OCI-LY1 (cell line): ENCODE measurements at regions not wholly inside any gene's neighbourhood (a gene's known extent, or its start where the extent isn't known, plus 50 kb on each side); places are given as distances from the start of the nearest gene placed in this dataset.

Experiments used
- H2AFZ ChIP-seq: fragments of 200-600 bp; sonication (generic), shearing (Covaris generic); 2 replicates; pipeline ENCODE4 v1.6.0; 2014; ENCODE audit warnings: antibody characterized with exemption, mild to moderate bottlenecking, low read length
- H3F3A ChIP-seq: fragments of 200-600 bp; sonication (generic), shearing (Covaris generic); 2 replicates; pipeline ENCODE4 v1.6.0; 2014; ENCODE audit warnings: mild to moderate bottlenecking, antibody characterized with exemption, low read length, moderate library complexity; ENCODE audit not compliant: insufficient read depth
- H3K27ac ChIP-seq: fragments of 200-600 bp; sonication (generic); 2 replicates; pipeline ENCODE4 v1.5.1; 2014; ENCODE audit warnings: low read length, mixed run types, mild to moderate bottlenecking, low read depth; ENCODE audit not compliant: poor library complexity, severe bottlenecking
- H3K27me3 ChIP-seq: fragments of 200-600 bp; sonication (generic); 2 replicates; pipeline ENCODE4 v1.6.0; 2014; ENCODE audit warnings: antibody characterized with exemption, mild to moderate bottlenecking, low read length, moderate library complexity; ENCODE audit not compliant: insufficient read depth
- H3K36me3 ChIP-seq: fragments of 200-600 bp; sonication (generic); 2 replicates; pipeline ENCODE4 v1.6.1; 2014; ENCODE audit warnings: mild to moderate bottlenecking, antibody characterized with exemption, low read length, moderate library complexity, mixed read lengths; ENCODE audit not compliant: insufficient read depth
- H3K4me1 ChIP-seq: fragments of 200-600 bp; sonication (generic); 2 replicates; pipeline ENCODE4 v1.5.1; 2014; ENCODE audit warnings: mild to moderate bottlenecking, low read length, moderate library complexity; ENCODE audit not compliant: insufficient read depth, severe bottlenecking
- H3K4me2 ChIP-seq: fragments of 200-600 bp; sonication (generic), shearing (Covaris generic); 2 replicates; pipeline ENCODE4 v1.6.1; 2014; ENCODE audit warnings: low read length
- H3K4me3 ChIP-seq: fragments of 200-600 bp; sonication (generic); 2 replicates; pipeline ENCODE4 v1.5.1; 2014; ENCODE audit warnings: low read length, low read depth, mild to moderate bottlenecking, mixed read lengths; ENCODE audit not compliant: poor library complexity, severe bottlenecking
- H3K79me2 ChIP-seq: fragments of 200-600 bp; shearing (Covaris generic); 2 replicates; pipeline ENCODE4 v1.6.1; 2016; ENCODE audit warnings: mixed run types, low read length, mixed read lengths; ENCODE audit not compliant: insufficient read depth
- H3K9ac ChIP-seq: fragments of 200-600 bp; sonication (generic), shearing (Covaris generic); 2 replicates; pipeline ENCODE4 v1.6.1; 2014; ENCODE audit warnings: mild to moderate bottlenecking, low read length, mixed read lengths
- H3K9me2 ChIP-seq: fragments of 200-600 bp; sonication (generic), shearing (Covaris generic); 2 replicates; pipeline ENCODE4 v1.6.1; 2014; ENCODE audit warnings: low read depth, mild to moderate bottlenecking, low read length, mixed read lengths
- H3K9me3 ChIP-seq: fragments of 200-600 bp; shearing (Covaris generic); 2 replicates; pipeline ENCODE4 v1.6.1; 2014; ENCODE audit warnings: low read length, mixed read lengths
- H4K20me1 ChIP-seq: fragments of 200-600 bp; sonication (generic), shearing (Covaris generic); 2 replicates; pipeline ENCODE4 v1.6.0; 2016; ENCODE audit warnings: mild to moderate bottlenecking, low read length; ENCODE audit not compliant: insufficient read depth
- EZH2 ChIP-seq: fragments of 200-600 bp; sonication (generic), shearing (Covaris generic); IDR thresholded peaks from 2 replicates; pipeline ENCODE4 v1.8.0; 2017; ENCODE audit warnings: borderline replicate concordance, mixed run types, mild to moderate bottlenecking, antibody characterized with exemption, low read length, moderate library complexity, mixed read lengths
- TF ChIP-seq, protein P1 (sequence below): fragments of 200-600 bp; sonication (generic), shearing (Covaris generic); IDR thresholded peaks from 2 replicates; pipeline ENCODE4 v1.5.1; 2017; ENCODE audit warnings: mild to moderate bottlenecking, antibody characterized with exemption, low read length, moderate library complexity, mixed read lengths

- Histone ChIP-seq H3K9me2 (no peaks in the 10 kb centered on the region), H3K4me2 (no peak overlapping the region), H3K27ac (no peak overlapping the region), H3K9me3 (no peaks in the 10 kb centered on the region), H3K36me3 (no peaks in the 10 kb centered on the region), H3K4me1 (peaks cover 11% of the 10 kb centered on the region), H2AFZ (no peak overlapping the region), H3K27me3 (peaks cover 2% of the 10 kb centered on the region; the same call in 1 of the 2 replicates), H3K9ac (no peak overlapping the region), H3K4me3 (no peak overlapping the region), H3K79me2 (no peaks in the 10 kb centered on the region), H3F3A (no peaks in the 10 kb centered on the region), H4K20me1 (no peaks in the 10 kb centered on the region)
- TF ChIP-seq EZH2, result no peak
- TF ChIP-seq, protein P1, sequence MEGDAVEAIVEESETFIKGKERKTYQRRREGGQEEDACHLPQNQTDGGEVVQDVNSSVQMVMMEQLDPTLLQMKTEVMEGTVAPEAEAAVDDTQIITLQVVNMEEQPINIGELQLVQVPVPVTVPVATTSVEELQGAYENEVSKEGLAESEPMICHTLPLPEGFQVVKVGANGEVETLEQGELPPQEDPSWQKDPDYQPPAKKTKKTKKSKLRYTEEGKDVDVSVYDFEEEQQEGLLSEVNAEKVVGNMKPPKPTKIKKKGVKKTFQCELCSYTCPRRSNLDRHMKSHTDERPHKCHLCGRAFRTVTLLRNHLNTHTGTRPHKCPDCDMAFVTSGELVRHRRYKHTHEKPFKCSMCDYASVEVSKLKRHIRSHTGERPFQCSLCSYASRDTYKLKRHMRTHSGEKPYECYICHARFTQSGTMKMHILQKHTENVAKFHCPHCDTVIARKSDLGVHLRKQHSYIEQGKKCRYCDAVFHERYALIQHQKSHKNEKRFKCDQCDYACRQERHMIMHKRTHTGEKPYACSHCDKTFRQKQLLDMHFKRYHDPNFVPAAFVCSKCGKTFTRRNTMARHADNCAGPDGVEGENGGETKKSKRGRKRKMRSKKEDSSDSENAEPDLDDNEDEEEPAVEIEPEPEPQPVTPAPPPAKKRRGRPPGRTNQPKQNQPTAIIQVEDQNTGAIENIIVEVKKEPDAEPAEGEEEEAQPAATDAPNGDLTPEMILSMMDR, result no peak
Measured at GRCh38 chr3:72256716-72257115, 471.8 kb upstream of the PROK2 start.

GRCh38 chr3:72255791-72256559 lies 471.0 kb upstream of the PROK2 start:
- Histone ChIP-seq H3K9ac (no peak overlapping the region), H4K20me1 (no peaks in the 10 kb centered on the region), H3K9me2 (no peaks in the 10 kb centered on the region), H3K36me3 (no peaks in the 10 kb centered on the region), H3K79me2 (no peaks in the 10 kb centered on the region), H2AFZ (no peak overlapping the region), H3K4me2 (no peak overlapping the region; the same call in 1 of the 2 replicates), H3K27ac (no peak overlapping the region), H3K27me3 (peaks cover 2% of the 10 kb centered on the region; the same call in 1 of the 2 replicates), H3K4me1 (peaks cover 11% of the 10 kb centered on the region), H3F3A (no peaks in the 10 kb centered on the region), H3K9me3 (no peaks in the 10 kb centered on the region), H3K4me3 (no peak overlapping the region)
- TF ChIP-seq EZH2, result no peak
- TF ChIP-seq, protein P1, result no peak

- no peaks in the 10 kb centered on the region for H4K20me1 ChIP-seq
- no peaks in the 10 kb centered on the region for H3K9me3 ChIP-seq
- H2AFZ ChIP-seq, result no peak overlapping the region
- H3K36me3 ChIP-seq, result no peaks in the 10 kb centered on the region
- H3K4me1 ChIP-seq, result peaks cover 11% of the 10 kb centered on the region
- peaks cover 2% of the 10 kb centered on the region; the same call in 1 of the 2 replicates for H3K27me3 ChIP-seq
- TF ChIP-seq, protein P1, result no peak
- TF ChIP-seq EZH2, result no peak
- H3K9ac ChIP-seq, result no peak overlapping the region
- no peak overlapping the region for H3K4me2 ChIP-seq
- no peak overlapping the region for H3K4me3 ChIP-seq
- no peaks in the 10 kb centered on the region for H3K79me2 ChIP-seq
- no peaks in the 10 kb centered on the region for H3K9me2 ChIP-seq
- no peaks in the 10 kb centered on the region for H3F3A ChIP-seq
- no peak overlapping the region for H3K27ac ChIP-seq
Measured at GRCh38 chr3:72255191-72255590, 470.2 kb upstream of the PROK2 start.
